Keratinocyte (primary cell): ENCODE measurements at regions not wholly inside any gene's neighbourhood (a gene's known extent, or its start where the extent isn't known, plus 50 kb on each side); places are given as distances from the start of the nearest gene placed in this dataset.
A peak's percentile ranks its signal among the peaks of the same experiment; 100 is the strongest.

Experiments used
- DNase-seq: peaks from one replicate; pipeline ENCODE4 v3.0.0-alpha.2; 2011; ENCODE audit warnings: low read depth, missing footprints, low spot score
- FAIRE-seq: peaks from 2 replicates; lab custom pipeline; 2011; peaks lifted over from hg19 to GRCh38; lab: Jason Lieb, UNC
- H2AFZ ChIP-seq: 2 replicates; pipeline ENCODE4 v1.6.0; 2012; ENCODE audit warnings: low read length, control low read depth, inconsistent platforms; ENCODE audit not compliant: control insufficient read depth
- H3K27ac ChIP-seq: 2 replicates; pipeline ENCODE4 v1.5.1; 2011; ENCODE audit warnings: low read length; ENCODE audit not compliant: control insufficient read depth, insufficient read depth
- H3K27me3 ChIP-seq: 3 replicates; pipeline ENCODE4 v1.6.0; 2011; ENCODE audit warnings: low read length; ENCODE audit not compliant: control insufficient read depth, insufficient read depth; ENCODE audit errors: extremely low read depth
- H3K36me3 ChIP-seq, 2 experiments: 2 replicates in 1 of 2; 3 replicates in 1 of 2; pipeline ENCODE4 v1.5.1; 2011; ENCODE audit warnings: low read length in 2 of 2, mild to moderate bottlenecking in 1 of 2; ENCODE audit not compliant: control insufficient read depth in 2 of 2, insufficient read depth in 2 of 2; ENCODE audit errors: extremely low read depth in 1 of 2
- H3K4me1 ChIP-seq: 3 replicates; pipeline ENCODE4 v1.5.1; 2011; ENCODE audit warnings: low read length; ENCODE audit not compliant: control insufficient read depth, insufficient read depth; ENCODE audit errors: extremely low read depth
- H3K4me2 ChIP-seq: 3 replicates; pipeline ENCODE4 v1.6.0; 2011; ENCODE audit warnings: low read depth, low read length; ENCODE audit not compliant: control insufficient read depth, insufficient read depth; ENCODE audit errors: extremely low read depth
- H3K4me3 ChIP-seq, 3 experiments: fragments of 200-600 bp in 1 of 3; sonication (generic) in 1 of 3; 2 replicates in 2 of 3; 3 replicates in 1 of 3; pipeline ENCODE4 v1.5.1; 2011 to 2016; ENCODE audit warnings: low read length in 3 of 3, mild to moderate bottlenecking in 3 of 3, control low read depth in 2 of 3, inconsistent platforms in 1 of 3, low read depth in 1 of 3, mixed read lengths in 1 of 3, mixed run types in 1 of 3, moderate library complexity in 1 of 3; ENCODE audit not compliant: control insufficient read depth in 2 of 3, insufficient read depth in 2 of 3; ENCODE audit errors: extremely low read depth in 1 of 3
- H3K79me2 ChIP-seq: 2 replicates; pipeline ENCODE4 v1.6.0; 2012; ENCODE audit warnings: low read length; ENCODE audit not compliant: control insufficient read depth, insufficient read depth
- H3K9ac ChIP-seq: 3 replicates; pipeline ENCODE4 v1.6.0; 2011; ENCODE audit warnings: low read length; ENCODE audit not compliant: control insufficient read depth, insufficient read depth; ENCODE audit errors: extremely low read depth
- H3K9me1 ChIP-seq: 3 replicates; pipeline ENCODE4 v1.6.0; 2011; ENCODE audit warnings: low read length; ENCODE audit not compliant: control insufficient read depth, insufficient read depth; ENCODE audit errors: extremely low read depth
- H3K9me3 ChIP-seq: 2 replicates; pipeline ENCODE4 v1.5.1; 2012; ENCODE audit warnings: low read depth, low read length; ENCODE audit not compliant: control insufficient read depth
- H4K20me1 ChIP-seq: 3 replicates; pipeline ENCODE4 v1.6.0; 2011; ENCODE audit warnings: low read length; ENCODE audit not compliant: control insufficient read depth, insufficient read depth; ENCODE audit errors: extremely low read depth
- CTCF ChIP-seq, 3 experiments: IDR thresholded peaks in 1 of 3; conservative IDR thresholded peaks in 1 of 3; optimal IDR thresholded peaks in 1 of 3; 2 replicates in 2 of 3; 3 replicates in 1 of 3; pipeline versions ENCODE3 to v1.5.1; 2011; ENCODE audit warnings: low read length in 3 of 3, mild to moderate bottlenecking in 3 of 3, moderate library complexity in 2 of 3, control low read depth in 1 of 3, inconsistent platforms in 1 of 3; ENCODE audit not compliant: insufficient read depth in 2 of 3; ENCODE audit errors: extremely low read depth in 1 of 3
- EZH2 ChIP-seq: IDR thresholded peaks from one replicate; pipeline ENCODE4 v1.6.1; 2012; ENCODE audit warnings: inconsistent platforms, mild to moderate bottlenecking, low read length, moderate library complexity
- dilution Hi-C: fragments of 300-500 bp; cut with MboI; formaldehyde crosslinking; loops from one replicate; pipeline ENCODE4 v1.7.0; 2020; ENCODE audit warnings: low sequenced_read_pairs; ENCODE audit not compliant: extremely low pct_ligation_motif_present

GRCh38 chr9:107155244-107155817 is 127.7 kb upstream of the RAD23B start:
- no peaks in the 10 kb centered on the region for H3K4me1 ChIP-seq
- TF ChIP-seq CTCF (optimal IDR thresholded peaks at IDR 0.05 in 1 of 3, IDR thresholded peaks at IDR 0.05 in 1 of 3, conservative IDR thresholded peaks at IDR 0.05 in 1 of 3; ENCODE audit: extremely low read depth in 1 of 3, insufficient read depth in 2 of 3, low read length in 3 of 3): peak; percentile 14 to 45 (median 33)
- no peak for TF ChIP-seq EZH2
- H3K27ac ChIP-seq: no peak overlapping the region
- H3K36me3 ChIP-seq: no peaks in the 10 kb centered on the region
- DNase-seq (no peak), FAIRE-seq (no peak)
- no peak overlapping the region for H3K4me2 ChIP-seq
- H3K9me1 ChIP-seq: no peaks in the 10 kb centered on the region
- no peak overlapping the region for H3K9ac ChIP-seq
- no peaks in the 10 kb centered on the region for H3K9me3 ChIP-seq
- no peaks in the 10 kb centered on the region for H3K79me2 ChIP-seq
- dilution Hi-C loops: no loop called here
- H3K4me3 ChIP-seq: no peak overlapping the region
- H4K20me1 ChIP-seq: no peaks in the 10 kb centered on the region
- no peak overlapping the region for H2AFZ ChIP-seq
- H3K27me3 ChIP-seq: peaks cover 4% of the 10 kb centered on the region

- Histone ChIP-seq H3K4me2 (no peak overlapping the region), H3K36me3 (no peaks in the 10 kb centered on the region), H3K4me3 (no peak overlapping the region), H3K9ac (no peak overlapping the region), H3K79me2 (no peaks in the 10 kb centered on the region), H3K9me3 (no peaks in the 10 kb centered on the region), H3K27me3 (peaks cover 4% of the 10 kb centered on the region), H3K27ac (no peak overlapping the region), H4K20me1 (no peaks in the 10 kb centered on the region), H3K4me1 (no peaks in the 10 kb centered on the region), H3K9me1 (no peaks in the 10 kb centered on the region), H2AFZ (no peak overlapping the region)
- FAIRE-seq (no peak), DNase-seq (no peak)
- TF ChIP-seq CTCF (optimal IDR thresholded peaks at IDR 0.05 in 1 of 3, IDR thresholded peaks at IDR 0.05 in 1 of 3, conservative IDR thresholded peaks at IDR 0.05 in 1 of 3; ENCODE audit: extremely low read depth in 1 of 3, insufficient read depth in 2 of 3, low read length in 3 of 3): peak; percentile 30 to 54 (median 44)
- no peak for TF ChIP-seq EZH2
- dilution Hi-C loops: no loop called here
Observed at GRCh38 chr9:107158321-107158720, 124.8 kb upstream of the RAD23B start.
